ENCODE measurements at regions not wholly inside any gene's neighbourhood (a gene's known extent, or its start where the extent isn't known, plus 50 kb on each side); places are given as distances from the start of the nearest gene placed in this dataset.

GRCh38 chr7:92934096-92934495 is 97.7 kb upstream of the CDK6 start:
- TF ChIP-seq CTCF (IDR thresholded peaks at IDR 0.05) (no peak), POLR2A (IDR thresholded peaks at IDR 0.05) (no peak)
